ENCODE measurements at regions not wholly inside any gene's neighbourhood (a gene's known extent, or its start where the extent isn't known, plus 50 kb on each side); places are given as distances from the start of the nearest gene placed in this dataset.
A peak's percentile ranks its signal among the peaks of the same experiment; 100 is the strongest.

GRCh38 chr6:139927236-139927635, 552.8 kb upstream of the CITED2 start:
- intact Hi-C loops (cut with micrococcal nuclease): no loop called here
- Histone ChIP-seq H3K36me3 (no peaks in the 10 kb centered on the region), H3K27me3 (ENCODE audit: low read depth) (no peaks in the 10 kb centered on the region), H3K27ac (replicated peaks) (no peak overlapping the region), H3K4me3 (no peak overlapping the region), H3K4me1 (peaks cover 7% of the 10 kb centered on the region), H3K9me3 (replicated peaks) (no peaks in the 10 kb centered on the region)
- no peak for TF ChIP-seq CTCF (IDR thresholded peaks at IDR 0.05; ENCODE audit: borderline replicate concordance)
- no peak for DNase-seq

GRCh38 chr6:139926711-139927110, 552.3 kb upstream of the CITED2 start:
- intact Hi-C loops (cut with micrococcal nuclease): no loop called here
- Histone ChIP-seq H3K27ac (replicated peaks) (no peak overlapping the region), H3K9me3 (replicated peaks) (no peaks in the 10 kb centered on the region), H3K4me1 (peaks cover 7% of the 10 kb centered on the region), H3K27me3 (ENCODE audit: low read depth) (no peaks in the 10 kb centered on the region), H3K4me3 (no peak overlapping the region), H3K36me3 (no peaks in the 10 kb centered on the region)
- DNase-seq: no peak
- no peak for TF ChIP-seq CTCF (IDR thresholded peaks at IDR 0.05; ENCODE audit: borderline replicate concordance)

- Histone ChIP-seq H3K9me3 (replicated peaks) (no peaks in the 10 kb centered on the region), H3K36me3 (no peaks in the 10 kb centered on the region), H3K27ac (replicated peaks) (peak overlapping the region; percentile 27), H3K4me3 (no peak overlapping the region), H3K4me1 (peaks cover 7% of the 10 kb centered on the region), H3K27me3 (ENCODE audit: low read depth) (no peaks in the 10 kb centered on the region)
- no peak for DNase-seq
- intact Hi-C loops (cut with micrococcal nuclease): no loop called here
- no peak for TF ChIP-seq CTCF (IDR thresholded peaks at IDR 0.05; ENCODE audit: borderline replicate concordance)
These were observed 551.6 kb upstream of the CITED2 start for GRCh38 chr6:139925894-139926641.

- Histone ChIP-seq H3K4me1 (peaks cover 12% of the 10 kb centered on the region), H3K27ac (replicated peaks) (no peak overlapping the region), H3K9me3 (replicated peaks) (no peaks in the 10 kb centered on the region), H3K4me3 (no peak overlapping the region), H3K27me3 (ENCODE audit: low read depth) (no peaks in the 10 kb centered on the region), H3K36me3 (no peaks in the 10 kb centered on the region)
- no peak for DNase-seq
- intact Hi-C loops (cut with micrococcal nuclease): no loop called here
- TF ChIP-seq CTCF (IDR thresholded peaks at IDR 0.05; ENCODE audit: borderline replicate concordance): no peak
These were observed 549.6 kb upstream of the CITED2 start for GRCh38 chr6:139923964-139924475.

GRCh38 chr6:139922236-139922635, 547.8 kb upstream of the CITED2 start:
- Histone ChIP-seq H3K9me3 (replicated peaks) (no peaks in the 10 kb centered on the region), H3K4me1 (peaks cover 5% of the 10 kb centered on the region), H3K27me3 (ENCODE audit: low read depth) (no peaks in the 10 kb centered on the region), H3K36me3 (no peaks in the 10 kb centered on the region), H3K27ac (replicated peaks) (no peak overlapping the region), H3K4me3 (no peak overlapping the region)
- DNase-seq: no peak
- intact Hi-C loops (cut with micrococcal nuclease): no loop called here
- TF ChIP-seq CTCF (IDR thresholded peaks at IDR 0.05; ENCODE audit: borderline replicate concordance): no peak
